ENCODE measurements at regions not wholly inside any gene's neighbourhood (a gene's known extent, or its start where the extent isn't known, plus 50 kb on each side); places are given as distances from the start of the nearest gene placed in this dataset.

DNA sequence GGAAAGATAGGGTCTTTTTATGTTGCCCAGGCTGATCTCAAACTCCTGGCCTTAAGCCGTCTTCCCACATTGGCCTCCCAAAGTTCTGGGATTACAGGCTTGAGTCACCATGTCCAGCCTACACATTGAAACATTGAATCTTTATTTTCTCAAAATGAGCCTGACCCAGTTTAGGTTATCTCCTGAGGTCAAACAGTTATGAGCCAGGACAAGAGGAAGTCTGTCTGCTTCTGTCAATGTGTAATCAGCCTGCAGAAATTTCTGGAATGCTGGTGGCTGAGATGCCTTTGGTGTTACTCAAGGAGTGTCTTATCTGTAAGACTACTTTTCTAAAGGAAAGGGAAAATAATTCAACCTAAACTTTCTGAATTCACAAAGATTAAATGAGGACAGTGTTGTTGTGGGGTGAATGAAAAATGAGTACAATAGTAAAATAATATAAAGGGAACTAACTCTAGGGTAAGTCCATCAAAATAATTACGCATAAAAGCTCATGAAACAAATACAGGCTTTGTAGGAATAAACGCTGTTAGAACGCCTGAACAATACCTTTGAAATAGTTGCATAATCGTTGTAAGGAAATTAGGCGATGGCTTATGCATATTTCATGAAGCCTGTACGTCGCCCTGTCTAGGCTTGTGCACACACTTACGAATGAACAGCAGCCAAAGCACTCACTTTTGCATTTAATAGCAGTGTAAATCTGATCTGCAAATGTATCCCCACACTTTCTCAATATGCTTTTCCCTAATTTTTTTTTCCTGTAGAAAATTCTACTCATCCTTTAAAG, 260.8 kb downstream of the RDH14 start:
- TF ChIP-seq, protein P1, sequence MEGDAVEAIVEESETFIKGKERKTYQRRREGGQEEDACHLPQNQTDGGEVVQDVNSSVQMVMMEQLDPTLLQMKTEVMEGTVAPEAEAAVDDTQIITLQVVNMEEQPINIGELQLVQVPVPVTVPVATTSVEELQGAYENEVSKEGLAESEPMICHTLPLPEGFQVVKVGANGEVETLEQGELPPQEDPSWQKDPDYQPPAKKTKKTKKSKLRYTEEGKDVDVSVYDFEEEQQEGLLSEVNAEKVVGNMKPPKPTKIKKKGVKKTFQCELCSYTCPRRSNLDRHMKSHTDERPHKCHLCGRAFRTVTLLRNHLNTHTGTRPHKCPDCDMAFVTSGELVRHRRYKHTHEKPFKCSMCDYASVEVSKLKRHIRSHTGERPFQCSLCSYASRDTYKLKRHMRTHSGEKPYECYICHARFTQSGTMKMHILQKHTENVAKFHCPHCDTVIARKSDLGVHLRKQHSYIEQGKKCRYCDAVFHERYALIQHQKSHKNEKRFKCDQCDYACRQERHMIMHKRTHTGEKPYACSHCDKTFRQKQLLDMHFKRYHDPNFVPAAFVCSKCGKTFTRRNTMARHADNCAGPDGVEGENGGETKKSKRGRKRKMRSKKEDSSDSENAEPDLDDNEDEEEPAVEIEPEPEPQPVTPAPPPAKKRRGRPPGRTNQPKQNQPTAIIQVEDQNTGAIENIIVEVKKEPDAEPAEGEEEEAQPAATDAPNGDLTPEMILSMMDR (IDR thresholded peaks at IDR 0.05 in 8 of 11, conservative IDR thresholded peaks at IDR 0.05 in 3 of 11), result no peak
- TF ChIP-seq POLR2A (IDR thresholded peaks at IDR 0.05) (no peak), POLR2AphosphoS5 (IDR thresholded peaks at IDR 0.05) (no peak)

Data from spleen (tissue), 7 donors.